ENCODE measurements at regions not wholly inside any gene's neighbourhood (a gene's known extent, or its start where the extent isn't known, plus 50 kb on each side); places are given as distances from the start of the nearest gene placed in this dataset.
A peak's percentile ranks its signal among the peaks of the same experiment; 100 is the strongest.
"Not testable (repeated sequence)": the region's sequence is repeated elsewhere in the genome, so short reads cannot be mapped to it uniquely, and the experiment has no call there.

DNA sequence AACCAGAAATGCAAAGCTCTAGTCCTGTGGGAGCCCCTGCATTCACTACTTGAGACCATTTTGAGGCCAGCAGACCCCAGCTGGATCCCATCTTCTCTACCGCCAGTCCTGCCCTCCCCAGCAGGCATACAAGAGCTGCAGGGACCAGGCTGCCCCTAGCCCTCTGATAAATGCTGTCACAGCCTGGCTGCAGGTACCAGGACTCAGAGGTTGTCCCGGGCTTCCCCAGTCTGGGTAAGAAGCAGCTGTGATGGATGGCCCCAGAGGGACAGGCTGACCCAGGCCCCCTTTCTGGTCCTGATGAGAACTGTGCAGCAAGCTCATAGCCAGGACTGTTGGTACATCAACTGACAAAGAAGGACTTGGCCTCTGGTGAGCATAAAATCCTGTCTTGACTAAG, 132.9 kb upstream of the APCDD1 start:
- no peak for DNase-seq

DNA sequence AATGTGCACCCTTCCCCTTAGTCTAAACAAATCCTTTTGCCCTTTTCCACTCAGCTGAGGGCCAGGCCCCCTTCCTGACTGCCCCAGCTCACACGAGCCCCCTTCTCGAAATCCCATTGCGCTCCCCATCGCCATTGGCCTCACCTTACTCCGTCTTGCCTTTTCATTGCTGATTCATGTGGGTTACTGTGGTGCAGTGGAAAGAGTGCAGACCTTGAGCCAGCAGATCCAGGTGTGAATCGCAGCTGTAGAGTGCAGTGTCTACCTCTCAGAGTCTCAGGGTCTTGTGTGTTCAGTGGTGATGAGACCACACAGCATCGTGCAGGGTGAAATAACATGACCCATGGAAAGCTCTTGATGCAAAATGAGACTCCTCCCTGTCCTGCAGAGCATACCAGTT, 132.4 kb upstream of the APCDD1 start:
- no peak for DNase-seq

- DNase-seq, result no peak
Measured at GRCh38 chr18:10322435-10322834, 132.0 kb upstream of the APCDD1 start.

GRCh38 chr18:10329101-10329500, 125.3 kb upstream of the APCDD1 start:
- no peak for DNase-seq

DNA sequence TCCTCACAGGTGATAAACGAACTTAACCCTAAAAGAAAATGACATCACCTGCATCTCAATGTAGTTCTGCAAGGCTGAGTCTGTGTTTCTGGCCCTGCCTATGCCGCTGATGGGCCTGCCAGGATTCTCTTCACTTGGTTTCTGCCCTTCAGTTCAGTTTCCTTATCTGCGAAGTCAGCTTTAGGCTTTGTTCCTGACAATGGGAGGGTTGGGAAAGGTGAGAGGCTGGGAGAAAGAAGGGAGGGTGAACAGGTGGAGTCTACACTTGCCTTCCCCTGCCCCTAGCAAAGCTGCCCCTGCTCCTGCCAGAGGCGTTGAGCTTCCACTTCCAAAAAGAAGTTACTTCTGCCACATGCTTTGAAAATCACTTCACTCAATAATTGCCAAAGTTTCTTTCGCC, 124.0 kb upstream of the APCDD1 start:
- DNase-seq, result no peak

GRCh38 chr18:10332452-10332851, 122.0 kb upstream of the APCDD1 start:
- DNase-seq, result no peak

- no peak for DNase-seq
Measured at GRCh38 chr18:10336749-10337350, 117.6 kb upstream of the APCDD1 start.

DNA sequence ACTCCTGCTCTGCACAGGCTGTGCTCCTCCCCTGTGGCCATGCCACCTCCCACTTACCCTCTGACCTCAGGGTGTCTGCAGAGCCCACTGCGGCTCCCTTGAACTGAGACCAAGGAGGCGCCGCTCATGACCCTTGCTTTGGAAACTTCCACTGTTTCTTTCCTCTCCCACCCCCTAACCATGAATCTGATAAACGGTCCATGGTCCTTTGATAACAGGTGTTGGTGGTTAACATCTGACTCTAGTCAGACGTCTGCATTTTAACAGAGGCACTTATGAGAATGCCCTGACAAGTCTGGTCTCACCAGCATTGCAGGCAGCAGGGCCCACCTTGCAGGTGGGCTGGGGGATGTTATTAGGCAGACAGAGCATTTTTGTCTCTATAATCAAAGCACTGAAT, 113.6 kb upstream of the APCDD1 start:
- DNase-seq, result no peak

GRCh38 chr18:10343778-10344177, 110.7 kb upstream of the APCDD1 start:
- DNase-seq, result peak; percentile 57

- DNase-seq, result no peak
Measured at GRCh38 chr18:10346749-10347415, 107.6 kb upstream of the APCDD1 start.

DNA sequence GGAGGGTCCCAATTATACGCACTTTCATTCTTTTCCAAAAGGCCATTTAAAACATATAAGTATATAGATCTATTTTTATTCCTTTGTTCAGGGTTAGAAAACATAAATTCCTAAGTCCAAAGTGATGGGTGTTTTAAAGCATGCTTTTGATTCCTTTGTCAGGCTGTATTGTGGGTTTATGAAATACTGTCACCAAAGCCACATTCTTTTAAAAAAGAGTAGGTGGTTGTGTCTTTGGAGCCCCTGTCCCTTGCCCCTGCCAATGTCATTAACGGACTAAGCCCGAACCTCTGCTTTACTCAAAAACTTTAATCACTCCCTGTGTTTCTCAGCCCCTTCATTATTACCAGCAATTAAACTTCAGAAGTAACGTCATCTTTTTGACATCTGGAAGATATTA, 104.9 kb upstream of the APCDD1 start:
- DNase-seq, result no peak

DNA sequence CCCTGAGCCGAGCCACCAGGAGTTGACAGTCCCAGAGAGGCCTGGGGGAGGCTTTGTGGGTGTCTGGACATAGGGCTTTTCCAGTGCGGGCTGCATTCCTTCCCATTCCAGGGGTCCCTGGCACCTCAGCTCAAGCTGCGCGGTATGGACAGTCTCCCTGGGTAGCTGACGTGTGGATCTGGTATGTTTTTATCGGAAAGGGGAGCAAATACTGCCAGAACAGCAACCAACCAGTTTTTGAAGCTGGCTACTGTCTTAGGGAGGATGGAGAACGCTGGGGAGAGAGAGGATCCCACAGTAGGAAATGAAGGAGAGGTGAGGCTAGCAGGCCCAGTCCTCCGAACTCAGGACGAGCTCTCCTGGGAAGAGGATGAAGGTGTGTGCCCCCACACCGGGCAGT, 103.8 kb upstream of the APCDD1 start:
- DNase-seq, result no peak

GRCh38 chr18:10351219-10351818, 103.1 kb upstream of the APCDD1 start:
- DNase-seq, result no peak

GRCh38 chr18:10351858-10352257, 102.6 kb upstream of the APCDD1 start:
- no peak for DNase-seq

DNA sequence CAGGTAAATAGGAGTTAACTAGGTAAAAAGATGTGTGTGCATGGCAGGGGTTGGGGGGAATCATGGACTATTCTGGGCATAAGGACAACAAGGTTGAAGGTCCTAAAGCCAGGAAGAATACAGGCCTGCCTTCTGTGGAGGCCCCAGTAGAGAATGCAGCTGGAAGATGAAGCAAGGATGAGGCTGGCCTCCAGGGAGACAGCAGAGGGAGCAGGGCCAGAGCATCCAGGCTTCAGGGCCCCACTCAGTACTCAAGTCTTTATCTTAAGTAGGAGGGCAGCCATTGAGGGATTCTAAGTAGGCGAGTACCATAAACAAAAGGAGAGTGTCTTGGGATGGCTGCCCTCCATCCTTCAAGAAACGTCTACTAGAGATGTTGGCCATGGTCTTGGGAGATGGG, 101.8 kb upstream of the APCDD1 start:
- no peak for DNase-seq

- DNase-seq, result no peak
Measured at GRCh38 chr18:10353791-10354190, 100.6 kb upstream of the APCDD1 start.

GRCh38 chr18:10354241-10354811, 100.1 kb upstream of the APCDD1 start:
- no peak for DNase-seq

GRCh38 chr18:10354890-10355289, 99.5 kb upstream of the APCDD1 start:
- DNase-seq, result no peak

DNA sequence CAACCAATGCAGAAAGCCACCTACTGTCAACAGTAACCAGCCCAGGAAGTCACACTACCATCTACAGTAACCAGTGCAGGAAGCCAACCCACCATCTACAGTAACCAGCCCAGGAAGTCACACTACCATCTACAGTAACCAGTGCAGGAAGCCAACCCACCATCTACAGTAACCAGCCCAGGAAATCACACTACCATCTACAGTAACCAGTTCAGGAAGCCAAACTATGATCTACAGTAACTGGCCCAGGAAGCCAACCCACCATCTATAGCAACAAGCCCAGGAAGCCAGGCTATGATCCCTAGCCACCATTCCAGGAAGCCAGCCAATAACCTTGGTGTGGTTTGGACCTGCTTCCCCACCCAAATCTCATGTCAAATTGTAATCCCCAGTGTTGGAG, 97.4 kb upstream of the APCDD1 start:
- not testable (repeated sequence) for DNase-seq

GRCh38 chr18:10361660-10362059, 92.8 kb upstream of the APCDD1 start:
- DNase-seq, result no peak

- no peak for DNase-seq
Measured at GRCh38 chr18:10365021-10365500, 89.4 kb upstream of the APCDD1 start.

DNA sequence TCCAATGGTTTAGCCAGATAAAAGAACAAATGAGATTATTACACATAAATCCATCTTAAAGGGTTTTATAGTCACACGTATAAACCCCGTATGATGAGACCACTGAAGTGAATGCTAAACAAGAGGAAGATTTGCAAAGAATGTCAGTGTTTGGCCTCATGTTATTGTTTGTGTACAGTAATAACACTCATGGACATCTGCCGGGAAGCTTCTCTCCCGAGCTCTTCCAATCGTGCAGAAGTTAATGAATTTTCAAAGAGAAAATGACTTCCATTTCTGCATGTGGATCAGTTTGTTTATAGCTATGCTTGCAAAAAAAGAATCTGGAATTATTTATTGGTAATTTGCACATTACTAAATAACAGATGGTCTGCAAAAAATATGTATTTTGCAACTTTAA, 88.5 kb upstream of the APCDD1 start:
- no peak for DNase-seq

DNA sequence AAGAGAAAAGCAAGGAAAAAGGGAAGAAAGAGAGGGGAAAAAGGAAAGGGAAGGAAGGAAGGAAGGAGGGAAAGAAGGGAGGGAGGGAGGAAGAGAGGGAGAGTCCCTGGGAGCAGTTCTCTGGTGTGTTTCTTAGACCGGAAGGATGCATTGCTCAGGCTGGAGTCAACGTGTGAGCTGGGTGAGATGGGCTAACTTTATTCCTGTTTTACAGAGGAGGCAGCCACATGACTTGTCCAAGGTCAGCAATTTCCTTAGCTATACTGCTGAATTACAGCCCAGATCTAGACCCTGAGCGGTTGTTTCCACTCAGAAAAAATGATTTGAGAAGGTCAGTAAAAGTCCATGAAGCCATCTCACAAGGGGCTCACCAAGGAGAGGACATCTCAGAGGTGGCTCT, 86.6 kb upstream of the APCDD1 start:
- DNase-seq, result no peak

Data from right hindlimb (tissue), 1 donor.